NCI-H1105 treated with DMSO at 0.1 percent for 48 hours (cell line): ENCODE measurements at regions not wholly inside any gene's neighbourhood (a gene's known extent, or its start where the extent isn't known, plus 50 kb on each side); places are given as distances from the start of the nearest gene placed in this dataset.

Experiments
- DNase-seq: peaks from one replicate; lab custom pipeline; 2025; lab: John Stamatoyannopoulos, UW

GRCh38 chr7:18200855-18201254, 173.2 kb upstream of the PRPS1L1 start:
- DNase-seq = no peak

GRCh38 chr7:18201350-18201749, 173.7 kb upstream of the PRPS1L1 start:
- no peak for DNase-seq

GRCh38 chr7:18202315-18203045, 174.8 kb upstream of the PRPS1L1 start:
- no peak for DNase-seq

- DNase-seq = peak; percentile 9
Observed at GRCh38 chr7:18206331-18206730, 178.7 kb upstream of the PRPS1L1 start.

- no peak for DNase-seq
Observed at GRCh38 chr7:18208921-18209320, 181.3 kb upstream of the PRPS1L1 start.

- no peak for DNase-seq
Observed at GRCh38 chr7:18210377-18210776, 182.7 kb upstream of the PRPS1L1 start.

- no peak for DNase-seq
Observed at GRCh38 chr7:18210788-18211187, 183.1 kb upstream of the PRPS1L1 start.

- no peak for DNase-seq
Observed at GRCh38 chr7:18212308-18212707, 184.7 kb upstream of the PRPS1L1 start.

- DNase-seq = no peak
Observed at GRCh38 chr7:18212758-18213157, 185.1 kb upstream of the PRPS1L1 start.

- DNase-seq = peak; percentile 43
Observed at GRCh38 chr7:18213652-18214051, 186.0 kb upstream of the PRPS1L1 start.

- no peak for DNase-seq
Observed at GRCh38 chr7:18216270-18216669, 188.6 kb upstream of the PRPS1L1 start.

GRCh38 chr7:18221377-18222293, 194.0 kb upstream of the PRPS1L1 start:
- DNase-seq = peak; percentile 16

GRCh38 chr7:18222636-18223035, 195.0 kb upstream of the PRPS1L1 start:
- DNase-seq = no peak

- DNase-seq = no peak
Observed at GRCh38 chr7:18224138-18224537, 196.5 kb upstream of the PRPS1L1 start.

- DNase-seq = no peak
Observed at GRCh38 chr7:18225067-18225466, 197.4 kb upstream of the PRPS1L1 start.

- DNase-seq = no peak
Observed at GRCh38 chr7:18226598-18226997, 199.0 kb upstream of the PRPS1L1 start.

GRCh38 chr7:18228686-18229085, 201.0 kb upstream of the PRPS1L1 start:
- no peak for DNase-seq

- no peak for DNase-seq
Observed at GRCh38 chr7:18230271-18230670, 202.6 kb upstream of the PRPS1L1 start.

- DNase-seq = no peak
Observed at GRCh38 chr7:18231854-18232253, 204.2 kb upstream of the PRPS1L1 start.

GRCh38 chr7:18234519-18234918, 206.9 kb upstream of the PRPS1L1 start:
- DNase-seq = no peak

GRCh38 chr7:18235819-18236218, 208.2 kb upstream of the PRPS1L1 start:
- DNase-seq = no peak

- no peak for DNase-seq
Observed at GRCh38 chr7:18239212-18239611, 211.6 kb upstream of the PRPS1L1 start.

GRCh38 chr7:18241543-18242231, 214.0 kb upstream of the PRPS1L1 start:
- no peak for DNase-seq
